OCI-LY7 (cell line): ENCODE measurements at regions not wholly inside any gene's neighbourhood (a gene's known extent, or its start where the extent isn't known, plus 50 kb on each side); places are given as distances from the start of the nearest gene placed in this dataset.

Experiments
- EZH2phosphoT487 ChIP-seq: fragments of 200-600 bp; sonication (generic); IDR thresholded peaks from 2 replicates; pipeline ENCODE4 v1.6.1; 2018; ENCODE audit warnings: low read depth, borderline replicate concordance, mild to moderate bottlenecking, mixed run types, antibody characterized with exemption, low read length, moderate library complexity, mixed read lengths
- TF ChIP-seq, protein P1 (sequence below): fragments of 200-600 bp; sonication (generic); conservative IDR thresholded peaks from 2 replicates; pipeline ENCODE4 v1.5.1; 2014; ENCODE audit warnings: mild to moderate bottlenecking, antibody characterized with exemption, low read length, moderate library complexity, mixed read lengths

DNA sequence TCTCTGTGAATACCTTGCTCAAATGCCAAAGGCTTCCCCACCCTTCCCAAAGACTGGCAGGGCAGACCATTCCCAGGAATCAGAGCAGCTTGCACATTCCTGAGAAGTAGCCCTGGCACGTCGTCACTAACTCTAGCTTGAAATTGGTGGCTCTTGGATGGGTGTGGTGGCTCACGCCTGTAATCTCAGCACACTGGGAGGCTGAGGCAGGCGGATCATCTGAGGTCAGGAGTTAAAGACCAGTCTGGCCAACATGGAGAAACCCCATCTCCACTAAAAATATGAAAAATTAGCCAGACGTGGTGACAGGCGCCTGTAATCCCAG, 108.2 kb upstream of the MPP7 start:
- TF ChIP-seq, protein P1, sequence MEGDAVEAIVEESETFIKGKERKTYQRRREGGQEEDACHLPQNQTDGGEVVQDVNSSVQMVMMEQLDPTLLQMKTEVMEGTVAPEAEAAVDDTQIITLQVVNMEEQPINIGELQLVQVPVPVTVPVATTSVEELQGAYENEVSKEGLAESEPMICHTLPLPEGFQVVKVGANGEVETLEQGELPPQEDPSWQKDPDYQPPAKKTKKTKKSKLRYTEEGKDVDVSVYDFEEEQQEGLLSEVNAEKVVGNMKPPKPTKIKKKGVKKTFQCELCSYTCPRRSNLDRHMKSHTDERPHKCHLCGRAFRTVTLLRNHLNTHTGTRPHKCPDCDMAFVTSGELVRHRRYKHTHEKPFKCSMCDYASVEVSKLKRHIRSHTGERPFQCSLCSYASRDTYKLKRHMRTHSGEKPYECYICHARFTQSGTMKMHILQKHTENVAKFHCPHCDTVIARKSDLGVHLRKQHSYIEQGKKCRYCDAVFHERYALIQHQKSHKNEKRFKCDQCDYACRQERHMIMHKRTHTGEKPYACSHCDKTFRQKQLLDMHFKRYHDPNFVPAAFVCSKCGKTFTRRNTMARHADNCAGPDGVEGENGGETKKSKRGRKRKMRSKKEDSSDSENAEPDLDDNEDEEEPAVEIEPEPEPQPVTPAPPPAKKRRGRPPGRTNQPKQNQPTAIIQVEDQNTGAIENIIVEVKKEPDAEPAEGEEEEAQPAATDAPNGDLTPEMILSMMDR: no peak
- TF ChIP-seq EZH2phosphoT487: no peak
